ENCODE measurements at regions not wholly inside any gene's neighbourhood (a gene's known extent, or its start where the extent isn't known, plus 50 kb on each side); places are given as distances from the start of the nearest gene placed in this dataset.

GRCh38 chr6:129778793-129779192, 68.8 kb upstream of the ARHGAP18 start:
- peak; percentile 27 for FAIRE-seq

GRCh38 chr6:129777371-129777770, 67.4 kb upstream of the ARHGAP18 start:
- no peak for FAIRE-seq

GRCh38 chr6:129776542-129777330, 66.8 kb upstream of the ARHGAP18 start:
- no peak for FAIRE-seq

GRCh38 chr6:129774697-129775447, 64.9 kb upstream of the ARHGAP18 start:
- FAIRE-seq = no peak

- no peak for FAIRE-seq
Measured at GRCh38 chr6:129773304-129773703, 63.3 kb upstream of the ARHGAP18 start.

GRCh38 chr6:129771678-129772077, 61.7 kb upstream of the ARHGAP18 start:
- FAIRE-seq = no peak

GRCh38 chr6:129767776-129768485, 58.0 kb upstream of the ARHGAP18 start:
- no peak for FAIRE-seq

- FAIRE-seq = no peak
Measured at GRCh38 chr6:129766959-129767728, 57.2 kb upstream of the ARHGAP18 start.

- FAIRE-seq = no peak
Measured at GRCh38 chr6:129764761-129765407, 54.9 kb upstream of the ARHGAP18 start.

- no peak for FAIRE-seq
Measured at GRCh38 chr6:129759796-129760605, 50.0 kb upstream of the ARHGAP18 start.

Data from islet of Langerhans (tissue), 1 donor.